ENCODE measurements at regions not wholly inside any gene's neighbourhood (a gene's known extent, or its start where the extent isn't known, plus 50 kb on each side); places are given as distances from the start of the nearest gene placed in this dataset.

DNA sequence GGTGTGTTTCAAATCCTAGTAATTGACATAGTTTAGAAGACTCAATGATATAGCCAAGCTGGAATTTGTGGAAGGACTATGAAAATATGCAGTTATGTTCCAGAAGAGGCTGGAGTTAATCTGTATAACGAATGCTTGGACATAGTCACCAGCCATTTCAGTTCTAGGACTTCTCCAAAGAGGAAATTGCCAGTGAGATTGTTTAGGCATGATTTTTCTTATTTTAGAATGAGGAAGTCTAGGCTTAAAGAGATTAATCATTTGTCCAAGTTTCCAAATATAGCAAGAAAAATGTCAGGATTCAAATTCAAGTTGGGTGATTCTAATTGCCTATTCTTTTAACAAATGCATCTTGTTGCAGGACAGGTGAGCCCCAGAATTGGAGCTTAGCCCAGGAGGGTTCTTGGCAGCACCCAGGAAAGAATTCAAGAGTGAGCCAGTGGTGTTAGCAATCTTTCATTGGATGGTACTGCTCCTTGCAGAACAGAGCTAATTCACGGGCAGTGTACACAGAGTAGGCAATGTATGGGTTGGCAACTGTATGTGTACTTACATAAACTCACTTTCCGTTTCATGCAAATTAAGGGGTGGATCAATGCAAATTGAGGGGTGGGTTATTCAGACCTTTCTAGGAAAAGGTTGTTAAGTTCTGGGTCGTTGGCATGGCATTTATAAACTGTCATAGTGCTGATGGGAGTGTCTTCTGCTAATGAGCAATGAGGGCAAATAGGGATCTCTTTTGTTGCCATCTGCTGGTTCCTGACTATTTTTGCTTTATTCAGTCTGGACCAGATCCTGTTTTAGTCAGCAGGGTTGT lies 763.1 kb upstream of the SLITRK1 start:
- H3K4me3 ChIP-seq (ENCODE audit: low read length), result no peak overlapping the region
- DNase-seq (ENCODE audit: low read depth), result peak; percentile 35
- TF ChIP-seq, protein P1, sequence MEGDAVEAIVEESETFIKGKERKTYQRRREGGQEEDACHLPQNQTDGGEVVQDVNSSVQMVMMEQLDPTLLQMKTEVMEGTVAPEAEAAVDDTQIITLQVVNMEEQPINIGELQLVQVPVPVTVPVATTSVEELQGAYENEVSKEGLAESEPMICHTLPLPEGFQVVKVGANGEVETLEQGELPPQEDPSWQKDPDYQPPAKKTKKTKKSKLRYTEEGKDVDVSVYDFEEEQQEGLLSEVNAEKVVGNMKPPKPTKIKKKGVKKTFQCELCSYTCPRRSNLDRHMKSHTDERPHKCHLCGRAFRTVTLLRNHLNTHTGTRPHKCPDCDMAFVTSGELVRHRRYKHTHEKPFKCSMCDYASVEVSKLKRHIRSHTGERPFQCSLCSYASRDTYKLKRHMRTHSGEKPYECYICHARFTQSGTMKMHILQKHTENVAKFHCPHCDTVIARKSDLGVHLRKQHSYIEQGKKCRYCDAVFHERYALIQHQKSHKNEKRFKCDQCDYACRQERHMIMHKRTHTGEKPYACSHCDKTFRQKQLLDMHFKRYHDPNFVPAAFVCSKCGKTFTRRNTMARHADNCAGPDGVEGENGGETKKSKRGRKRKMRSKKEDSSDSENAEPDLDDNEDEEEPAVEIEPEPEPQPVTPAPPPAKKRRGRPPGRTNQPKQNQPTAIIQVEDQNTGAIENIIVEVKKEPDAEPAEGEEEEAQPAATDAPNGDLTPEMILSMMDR (conservative IDR thresholded peaks at IDR 0.05; ENCODE audit: low read depth, low read length), result no peak

DNA sequence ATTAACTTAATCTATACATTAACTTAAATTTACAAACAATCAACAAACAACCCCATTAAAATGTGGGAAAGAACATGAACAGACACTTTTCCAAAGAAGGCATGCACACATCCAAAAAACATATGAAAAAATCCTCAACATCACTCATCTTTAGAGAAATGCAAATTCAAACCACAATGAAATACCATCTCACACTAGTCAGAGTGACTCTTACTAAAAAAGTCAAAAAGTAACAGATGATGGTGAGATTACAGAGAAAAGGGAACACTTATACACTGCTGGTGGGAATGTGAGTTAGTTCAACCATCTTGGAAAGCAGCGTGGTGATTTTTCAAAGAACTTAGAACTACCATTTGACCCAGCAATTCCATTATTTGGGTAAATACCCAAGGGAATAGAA lies 759.2 kb upstream of the SLITRK1 start:
- TF ChIP-seq, protein P1 (conservative IDR thresholded peaks at IDR 0.05; ENCODE audit: low read depth, low read length), result no peak
- DNase-seq (ENCODE audit: low read depth), result no peak

DNA sequence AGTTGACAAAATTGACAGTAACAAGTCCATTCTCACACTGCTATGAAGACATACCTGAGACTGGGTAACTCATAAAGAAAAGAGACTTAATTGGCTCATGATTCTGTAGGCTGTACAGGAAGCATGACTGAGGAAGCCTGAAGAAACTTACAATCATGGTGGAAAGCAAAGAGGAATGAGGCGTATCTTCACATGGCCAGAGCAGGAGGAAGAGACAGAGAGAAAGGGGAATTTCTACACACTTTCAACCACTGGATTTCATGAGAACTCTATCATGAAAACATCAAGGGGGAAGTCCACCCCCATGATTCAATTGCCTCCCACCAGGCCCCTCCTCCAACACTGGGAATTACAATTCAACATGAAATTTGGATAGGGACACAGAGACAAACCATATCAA lies 758.4 kb upstream of the SLITRK1 start:
- no peak overlapping the region for H3K4me3 ChIP-seq (ENCODE audit: low read length)
- TF ChIP-seq, protein P1 (conservative IDR thresholded peaks at IDR 0.05; ENCODE audit: low read depth, low read length), result no peak
- no peak for DNase-seq (ENCODE audit: low read depth)

More for the DNA sequence above, 759.2 kb upstream of the SLITRK1 start:
- H3K4me3 ChIP-seq (ENCODE audit: low read length), result no peak overlapping the region

DNA sequence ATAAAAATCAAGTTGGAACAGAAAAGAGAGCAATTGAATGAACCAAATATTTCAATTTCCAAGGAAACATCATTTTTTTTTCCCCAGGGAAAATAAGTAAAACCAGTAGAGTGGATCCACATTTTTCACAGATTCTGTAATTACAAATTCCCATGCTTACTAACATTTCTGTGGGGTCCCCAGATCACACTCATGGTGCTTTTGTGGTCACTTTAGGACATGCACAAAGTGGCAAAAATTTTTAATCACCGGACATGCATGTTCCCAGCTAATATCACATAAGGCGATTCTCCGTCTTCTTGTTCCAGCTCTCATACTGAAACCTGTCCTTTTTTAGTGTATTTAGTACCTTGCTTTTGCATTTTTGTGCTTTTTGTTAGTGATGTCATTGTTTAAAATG lies 748.2 kb upstream of the SLITRK1 start:
- TF ChIP-seq, protein P1 (conservative IDR thresholded peaks at IDR 0.05; ENCODE audit: low read depth, low read length), result no peak
- DNase-seq (ENCODE audit: low read depth), result no peak
- no peak overlapping the region for H3K4me3 ChIP-seq (ENCODE audit: low read length)

DNA sequence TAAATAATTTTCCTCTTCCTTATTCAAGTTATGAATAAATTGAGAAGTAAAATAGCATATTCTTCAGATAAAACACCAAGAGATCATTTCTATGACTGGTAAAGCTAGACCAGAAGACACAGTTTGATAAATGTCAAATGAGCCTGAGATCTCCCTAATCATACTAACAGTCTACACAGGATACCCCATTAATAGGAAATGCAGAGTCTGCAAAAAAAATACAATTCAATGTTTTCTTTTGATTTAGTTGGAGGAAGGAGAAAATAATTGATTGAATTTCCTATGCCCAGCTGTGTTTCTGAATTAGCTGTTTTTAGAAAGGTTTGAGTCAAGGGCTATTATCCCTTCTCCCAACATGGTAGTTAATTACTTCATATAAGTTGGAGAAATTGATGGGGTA lies 734.6 kb upstream of the SLITRK1 start:
- TF ChIP-seq, protein P1 (conservative IDR thresholded peaks at IDR 0.05; ENCODE audit: low read depth, low read length), result no peak
- H3K4me3 ChIP-seq (ENCODE audit: low read length), result no peak overlapping the region
- no peak for DNase-seq (ENCODE audit: low read depth)

DNA sequence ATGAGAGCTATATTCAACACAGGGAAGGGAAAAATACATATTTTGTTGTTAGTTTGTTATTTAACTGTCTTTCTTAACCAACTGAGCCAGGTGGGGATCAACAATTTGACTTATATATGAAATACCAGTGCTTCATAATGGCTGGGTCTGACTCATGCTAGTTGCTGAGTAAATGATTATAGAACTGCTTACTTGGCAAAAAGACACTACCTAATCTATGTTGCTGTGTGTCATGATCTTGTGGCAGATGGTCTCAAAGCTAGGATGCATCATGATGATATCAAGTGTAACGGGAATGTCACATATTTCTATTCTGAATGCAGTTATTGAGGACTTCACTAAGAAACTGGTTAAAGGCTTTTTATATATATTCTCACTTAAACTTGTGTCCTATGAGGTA lies 727.4 kb upstream of the SLITRK1 start:
- TF ChIP-seq, protein P1 (conservative IDR thresholded peaks at IDR 0.05; ENCODE audit: low read depth, low read length), result no peak
- DNase-seq (ENCODE audit: low read depth), result no peak
- H3K4me3 ChIP-seq (ENCODE audit: low read length), result no peak overlapping the region

All from retinal pigment epithelial cell (primary cell).